OCI-LY3 (cell line): ENCODE measurements at regions not wholly inside any gene's neighbourhood (a gene's known extent, or its start where the extent isn't known, plus 50 kb on each side); places are given as distances from the start of the nearest gene placed in this dataset.

Experiments
- H2AFZ ChIP-seq: fragments of 200-600, 300-600 bp; shearing (Covaris generic); 2 replicates; pipeline ENCODE4 v1.6.0; 2014; ENCODE audit warnings: antibody characterized with exemption, low read depth, low read length
- H3K27ac ChIP-seq: fragments of 200-600, 300-600 bp; sonication (generic); 2 replicates; pipeline ENCODE4 v1.5.1; 2014; ENCODE audit warnings: mild to moderate bottlenecking, low read length, moderate library complexity, mixed read lengths
- H3K27me3 ChIP-seq: fragments of 200-600, 300-600 bp; sonication (generic); 2 replicates; pipeline ENCODE4 v1.6.1; 2014; ENCODE audit warnings: low read depth, low read length, mixed read lengths
- H3K36me3 ChIP-seq: fragments of 200-600, 300-600 bp; sonication (generic); replicated peaks from 2 replicates; pipeline ENCODE3; 2014; ENCODE audit warnings: low read depth, low read length, mixed read lengths
- H3K4me1 ChIP-seq: fragments of 300-600, 200-600 bp; sonication (generic); 2 replicates; pipeline ENCODE4 v1.6.1; 2014; ENCODE audit warnings: low read length, mixed read lengths
- H3K4me2 ChIP-seq: fragments of 200-600, 300-600 bp; sonication (generic); 2 replicates; pipeline ENCODE4 v1.6.1; 2014; ENCODE audit warnings: low read length, mixed read lengths
- H3K4me3 ChIP-seq: fragments of 300-600, 200-600 bp; sonication (generic); 2 replicates; pipeline ENCODE4 v1.5.1; 2014; ENCODE audit warnings: antibody characterized with exemption, mild to moderate bottlenecking, low read length, moderate library complexity
- H3K79me2 ChIP-seq: fragments of 300-600, 200-600 bp; shearing (Covaris generic); 2 replicates; pipeline ENCODE4 v1.6.1; 2014; ENCODE audit warnings: mild to moderate bottlenecking, low read length, mixed read lengths
- H3K9ac ChIP-seq: fragments of 300-600, 200-600 bp; shearing (Covaris generic); 2 replicates; pipeline ENCODE4 v1.6.0; 2014; ENCODE audit warnings: mild to moderate bottlenecking, low read length, moderate library complexity
- H3K9me3 ChIP-seq: fragments of 200-600, 300-600 bp; shearing (Covaris generic); 2 replicates; pipeline ENCODE4 v1.6.1; 2014; ENCODE audit warnings: low read length, mixed read lengths; ENCODE audit not compliant: insufficient read depth
- H4K20me1 ChIP-seq: fragments of 200-600, 300-600 bp; sonication (generic); 2 replicates; pipeline ENCODE4 v1.6.1; 2016; ENCODE audit warnings: low read length, mixed read lengths; ENCODE audit not compliant: insufficient read depth
- CTCF ChIP-seq: fragments of 200-600, 300-600 bp; sonication (generic); IDR thresholded peaks from 2 replicates; pipeline ENCODE4 v1.5.1; 2014; ENCODE audit warnings: antibody characterized with exemption, low read length, low read depth
- EZH2phosphoT487 ChIP-seq: fragments of 200-600 bp; shearing (Covaris generic); IDR thresholded peaks from 2 replicates; pipeline ENCODE4 v1.6.1; 2018; ENCODE audit warnings: antibody characterized with exemption, mixed run types, low read depth

- TF ChIP-seq CTCF (no peak), EZH2phosphoT487 (no peak)
- Histone ChIP-seq H3K4me2 (no peak overlapping the region), H3K36me3 (no peaks in the 10 kb centered on the region), H3K79me2 (no peaks in the 10 kb centered on the region), H3K9ac (no peak overlapping the region), H3K9me3 (no peaks in the 10 kb centered on the region), H3K27me3 (no peaks in the 10 kb centered on the region), H3K4me3 (no peak overlapping the region), H3K4me1 (peaks cover 4% of the 10 kb centered on the region; the same call in 1 of the 2 replicates), H3K27ac (no peak overlapping the region), H4K20me1 (no peaks in the 10 kb centered on the region), H2AFZ (no peak overlapping the region)
Measured at GRCh38 chr2:118179445-118179844, 91.2 kb downstream of the INSIG2 start.

- TF ChIP-seq CTCF (no peak), EZH2phosphoT487 (no peak)
- Histone ChIP-seq H3K9ac (no peak overlapping the region), H3K4me3 (no peak overlapping the region), H3K27ac (no peak overlapping the region), H3K79me2 (no peaks in the 10 kb centered on the region), H3K27me3 (no peaks in the 10 kb centered on the region), H3K36me3 (no peaks in the 10 kb centered on the region), H3K4me2 (no peak overlapping the region), H4K20me1 (no peaks in the 10 kb centered on the region), H3K4me1 (peaks cover 4% of the 10 kb centered on the region; the same call in 1 of the 2 replicates), H2AFZ (no peak overlapping the region), H3K9me3 (no peaks in the 10 kb centered on the region)
Measured at GRCh38 chr2:118177884-118178283, 89.6 kb downstream of the INSIG2 start.

GRCh38 chr2:118177318-118177717 is 89.0 kb downstream of the INSIG2 start:
- Histone ChIP-seq H4K20me1 (no peaks in the 10 kb centered on the region), H3K27me3 (no peaks in the 10 kb centered on the region), H3K36me3 (no peaks in the 10 kb centered on the region), H3K27ac (no peak overlapping the region), H3K9me3 (no peaks in the 10 kb centered on the region), H3K4me3 (no peak overlapping the region), H3K9ac (no peak overlapping the region), H2AFZ (no peak overlapping the region), H3K4me2 (no peak overlapping the region), H3K4me1 (peaks cover 4% of the 10 kb centered on the region; the same call in 1 of the 2 replicates), H3K79me2 (no peaks in the 10 kb centered on the region)
- TF ChIP-seq EZH2phosphoT487: no peak
- no peak for TF ChIP-seq CTCF

- Histone ChIP-seq H3K79me2 (no peaks in the 10 kb centered on the region), H3K27ac (no peak overlapping the region)
Measured at GRCh38 chr2:118176601-118177000, 88.3 kb downstream of the INSIG2 start.

More at GRCh38 chr2:118176601-118177000, 88.3 kb downstream of the INSIG2 start:
- no peak overlapping the region for H3K9ac ChIP-seq
- no peak overlapping the region for H3K4me2 ChIP-seq
- H4K20me1 ChIP-seq: no peaks in the 10 kb centered on the region
- H3K4me1 ChIP-seq: peaks cover 4% of the 10 kb centered on the region; the same call in 1 of the 2 replicates
- H2AFZ ChIP-seq: no peak overlapping the region
- H3K27me3 ChIP-seq: no peaks in the 10 kb centered on the region
- no peaks in the 10 kb centered on the region for H3K36me3 ChIP-seq
- no peak for TF ChIP-seq EZH2phosphoT487
- no peak for TF ChIP-seq CTCF
- no peaks in the 10 kb centered on the region for H3K9me3 ChIP-seq
- no peak overlapping the region for H3K4me3 ChIP-seq
